ENCODE measurements at regions not wholly inside any gene's neighbourhood (a gene's known extent, or its start where the extent isn't known, plus 50 kb on each side); places are given as distances from the start of the nearest gene placed in this dataset.

DNA sequence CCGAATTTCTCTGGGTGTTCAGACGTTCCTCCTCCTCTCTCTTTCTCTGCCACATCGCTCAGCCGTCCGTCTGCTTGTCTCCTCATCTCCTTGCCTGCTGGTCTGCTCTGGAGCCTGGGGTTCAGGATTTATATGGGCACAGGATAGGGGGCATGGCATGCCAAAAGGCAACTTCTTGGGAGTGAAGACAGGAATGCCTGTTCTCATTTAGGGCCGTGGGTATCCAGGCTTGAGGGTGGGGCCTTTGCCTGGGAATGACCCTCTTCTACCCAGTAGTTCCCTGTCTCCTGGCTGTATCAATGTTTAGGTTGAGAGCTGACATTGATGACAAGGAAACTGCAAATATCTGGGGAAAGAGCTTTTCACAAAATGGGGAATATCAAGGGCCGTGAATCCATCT is 98.0 kb downstream of the HRH4 start:
- DNase-seq (ENCODE audit: extremely low spot score) = no peak
- TF ChIP-seq, protein P1, sequence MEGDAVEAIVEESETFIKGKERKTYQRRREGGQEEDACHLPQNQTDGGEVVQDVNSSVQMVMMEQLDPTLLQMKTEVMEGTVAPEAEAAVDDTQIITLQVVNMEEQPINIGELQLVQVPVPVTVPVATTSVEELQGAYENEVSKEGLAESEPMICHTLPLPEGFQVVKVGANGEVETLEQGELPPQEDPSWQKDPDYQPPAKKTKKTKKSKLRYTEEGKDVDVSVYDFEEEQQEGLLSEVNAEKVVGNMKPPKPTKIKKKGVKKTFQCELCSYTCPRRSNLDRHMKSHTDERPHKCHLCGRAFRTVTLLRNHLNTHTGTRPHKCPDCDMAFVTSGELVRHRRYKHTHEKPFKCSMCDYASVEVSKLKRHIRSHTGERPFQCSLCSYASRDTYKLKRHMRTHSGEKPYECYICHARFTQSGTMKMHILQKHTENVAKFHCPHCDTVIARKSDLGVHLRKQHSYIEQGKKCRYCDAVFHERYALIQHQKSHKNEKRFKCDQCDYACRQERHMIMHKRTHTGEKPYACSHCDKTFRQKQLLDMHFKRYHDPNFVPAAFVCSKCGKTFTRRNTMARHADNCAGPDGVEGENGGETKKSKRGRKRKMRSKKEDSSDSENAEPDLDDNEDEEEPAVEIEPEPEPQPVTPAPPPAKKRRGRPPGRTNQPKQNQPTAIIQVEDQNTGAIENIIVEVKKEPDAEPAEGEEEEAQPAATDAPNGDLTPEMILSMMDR (IDR thresholded peaks at IDR 0.05; ENCODE audit: control extremely low read depth, extremely low read depth, low read depth, missing control alignments) = no peak
- POLR2A ChIA-PET = no interaction called here
- CTCF ChIA-PET = interaction anchor here (1.1 to 1.3 kb wide), 2 partner anchors 13 to 45 kb away, joined by 3 read pairs; no protein-coding TSS in a partner anchor

DNA sequence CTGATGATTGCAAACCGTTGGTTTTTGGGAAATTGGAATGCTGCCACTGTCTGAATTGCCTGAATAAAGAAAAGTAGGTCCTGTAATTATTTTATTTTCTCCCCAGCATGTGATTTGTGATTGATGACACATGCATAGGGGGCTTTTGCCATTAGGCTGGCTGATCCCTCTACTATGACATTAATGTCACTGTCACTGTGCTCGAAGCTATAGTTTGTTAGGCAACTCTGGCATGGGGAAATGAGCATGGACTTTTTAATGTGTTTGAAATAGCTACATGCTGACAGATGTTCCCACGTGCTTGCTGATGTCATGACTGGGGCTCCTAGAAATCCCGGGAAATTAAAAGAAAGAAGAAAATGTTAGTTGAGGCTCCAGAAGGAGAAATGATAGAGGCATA is 99.1 kb downstream of the HRH4 start:
- DNase-seq (ENCODE audit: extremely low spot score) = no peak
- CTCF ChIA-PET = no interaction called here
- POLR2A ChIA-PET = no interaction called here

DNA sequence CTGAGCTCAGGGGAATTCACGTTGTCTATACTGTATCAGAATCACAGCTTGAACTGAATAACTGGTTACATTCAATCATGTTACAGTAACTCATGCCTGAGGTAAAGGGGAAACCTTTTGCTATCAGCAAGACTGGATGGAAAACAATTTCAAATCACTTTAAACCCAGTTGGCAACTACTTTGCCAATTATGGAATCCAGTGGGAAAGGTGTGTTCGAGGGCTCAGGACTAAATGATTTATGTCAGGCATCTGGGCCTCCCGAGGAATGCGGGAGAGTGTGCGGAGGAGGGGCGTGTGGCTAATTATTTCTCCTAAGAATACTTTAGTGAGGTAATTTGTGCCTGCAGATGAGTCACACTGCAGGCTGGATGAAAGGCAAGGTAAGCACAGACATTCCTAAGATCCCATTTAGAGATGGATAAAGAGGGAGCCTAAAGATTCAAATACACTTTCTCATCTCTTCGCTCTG is 100.1 kb downstream of the HRH4 start:
- DNase-seq (ENCODE audit: extremely low spot score) = no peak
- ChIA-PET CTCF (no interaction called here), POLR2A (no interaction called here)
- TF ChIP-seq, protein P1 (IDR thresholded peaks at IDR 0.05; ENCODE audit: control extremely low read depth, extremely low read depth, low read depth, missing control alignments) = no peak

More for the DNA sequence above, 99.1 kb downstream of the HRH4 start:
- TF ChIP-seq, protein P1 (IDR thresholded peaks at IDR 0.05; ENCODE audit: control extremely low read depth, extremely low read depth, low read depth, missing control alignments) = no peak

DNA sequence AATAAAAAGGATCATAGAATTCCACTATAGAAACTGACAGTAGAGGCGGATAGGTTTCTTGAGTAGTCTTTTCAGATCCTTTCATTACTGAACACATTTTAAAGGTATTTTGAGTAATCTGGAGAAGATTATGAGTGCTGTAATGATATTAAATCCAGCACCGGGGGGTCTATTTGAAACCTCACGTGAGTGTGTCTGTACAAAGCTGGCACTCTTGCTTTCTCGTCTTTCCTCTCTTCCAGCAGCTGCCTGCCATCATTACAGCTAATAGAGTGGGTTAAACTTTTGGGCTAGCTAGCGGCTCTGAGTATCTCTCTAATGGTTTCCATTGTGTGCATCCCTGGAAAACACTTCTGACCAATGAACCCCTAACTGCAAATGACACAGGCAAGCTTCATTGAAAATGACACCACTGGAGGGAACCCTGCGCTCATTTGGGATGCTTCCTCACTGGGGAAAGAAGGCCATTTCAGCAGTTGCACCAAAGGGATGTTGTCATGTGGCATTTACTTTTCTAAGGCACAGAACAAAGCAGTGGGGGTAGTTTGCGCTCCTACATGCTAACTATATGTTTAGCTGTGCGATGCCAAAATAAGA is 101.0 kb downstream of the HRH4 start:
- DNase-seq (ENCODE audit: extremely low spot score) = no peak
- ChIA-PET CTCF (no interaction called here), POLR2A (no interaction called here)
- TF ChIP-seq, protein P1 (IDR thresholded peaks at IDR 0.05; ENCODE audit: control extremely low read depth, extremely low read depth, low read depth, missing control alignments) = no peak

GRCh38 chr18:24567199-24567598 is 106.8 kb downstream of the HRH4 start:
- ChIA-PET CTCF (interaction anchor here (1.7 kb wide), 1 partner anchor 9 kb away, joined by 4 read pairs; no protein-coding TSS in a partner anchor), POLR2A (no interaction called here)
- TF ChIP-seq, protein P1 (IDR thresholded peaks at IDR 0.05; ENCODE audit: control extremely low read depth, extremely low read depth, low read depth, missing control alignments) = no peak
- DNase-seq (ENCODE audit: extremely low spot score) = no peak

DNA sequence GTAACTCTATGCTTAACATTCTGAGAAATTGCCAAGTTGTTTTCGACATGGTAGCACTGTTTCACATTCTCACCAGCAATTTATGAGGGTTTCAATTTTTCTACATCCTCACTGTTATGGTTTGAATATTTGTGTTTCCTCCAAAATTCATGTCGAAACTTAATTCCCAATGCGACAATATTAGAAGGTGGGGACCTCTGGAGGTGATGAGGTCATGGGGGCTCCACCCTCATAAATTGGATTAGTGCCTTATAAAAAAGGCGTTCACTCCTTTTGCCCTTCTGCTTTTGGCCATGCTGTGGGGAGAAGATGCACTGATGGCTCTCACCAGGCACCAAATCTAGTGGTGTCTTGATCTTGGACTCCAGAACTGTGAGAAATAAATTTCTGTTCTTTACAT is 110.3 kb downstream of the HRH4 start:
- DNase-seq (ENCODE audit: extremely low spot score) = no peak
- TF ChIP-seq, protein P1 (IDR thresholded peaks at IDR 0.05; ENCODE audit: control extremely low read depth, extremely low read depth, low read depth, missing control alignments) = no peak
- POLR2A ChIA-PET = no interaction called here
- CTCF ChIA-PET = no interaction called here
